Mesothelial cell of epicardium (in vitro differentiated cells): ENCODE measurements at regions not wholly inside any gene's neighbourhood (a gene's known extent, or its start where the extent isn't known, plus 50 kb on each side); places are given as distances from the start of the nearest gene placed in this dataset.

Source experiments
- DNase-seq, 2 experiments: peaks; one replicate each; pipeline ENCODE4 v3.0.0; 2021; ENCODE audit warnings: low spot score in 2 of 2; ENCODE audit not compliant: unreplicated experiment in 2 of 2
- H3K27ac Mint-ChIP-seq: 2 replicates; pipeline ENCODE4 v1.8.0; 2021; ENCODE audit warnings: mixed read lengths
- H3K27me3 Mint-ChIP-seq: 2 replicates; pipeline ENCODE4 v1.8.0; 2021; ENCODE audit warnings: low read depth, mixed read lengths
- H3K36me3 Mint-ChIP-seq: 2 replicates; pipeline ENCODE4 v1.8.0; 2021; ENCODE audit warnings: mixed read lengths
- H3K4me1 Mint-ChIP-seq: 2 replicates; pipeline ENCODE4 v1.8.0; 2021; ENCODE audit warnings: mixed read lengths
- H3K4me3 Mint-ChIP-seq: 2 replicates; pipeline ENCODE4 v1.8.0; 2021; ENCODE audit warnings: mild to moderate bottlenecking, moderate library complexity, mixed read lengths
- H3K9me3 Mint-ChIP-seq: 2 replicates; pipeline ENCODE4 v1.8.0; 2021; ENCODE audit warnings: mixed read lengths
- TF ChIP-seq, protein P1 (sequence below): fragments of 200-600 bp; sonication (generic); IDR thresholded peaks from one replicate; pipeline ENCODE4 v1.5.0; 2021; ENCODE audit warnings: antibody characterized with exemption; ENCODE audit not compliant: unreplicated experiment

- H3K27ac Mint-ChIP-seq = no peak overlapping the region
- peaks cover 5% of the 10 kb centered on the region for H3K4me1 Mint-ChIP-seq
Measured at GRCh38 chr11:19661827-19662226, 50.8 kb upstream of the NAV2 start.

DNA sequence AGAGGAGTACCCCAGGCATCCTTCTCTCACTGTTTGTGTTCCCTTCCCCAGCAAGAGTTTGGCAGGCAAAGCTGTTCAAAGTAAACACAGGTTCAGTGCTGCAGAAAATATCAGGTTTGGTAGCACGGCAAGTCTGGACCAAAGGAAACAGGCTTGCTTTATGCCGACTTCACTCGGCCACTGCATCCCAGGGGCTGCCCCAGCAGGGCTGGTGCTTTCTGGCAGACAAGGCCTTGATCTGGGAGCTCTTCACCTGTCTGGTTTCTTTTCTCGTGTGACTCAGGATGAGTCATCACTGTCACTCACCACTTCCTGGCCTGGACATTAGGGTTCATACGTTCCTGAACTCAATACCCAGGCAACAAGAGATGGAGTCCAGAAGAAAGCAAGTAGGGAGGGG lies 52.6 kb upstream of the NAV2 start:
- TF ChIP-seq, protein P1, sequence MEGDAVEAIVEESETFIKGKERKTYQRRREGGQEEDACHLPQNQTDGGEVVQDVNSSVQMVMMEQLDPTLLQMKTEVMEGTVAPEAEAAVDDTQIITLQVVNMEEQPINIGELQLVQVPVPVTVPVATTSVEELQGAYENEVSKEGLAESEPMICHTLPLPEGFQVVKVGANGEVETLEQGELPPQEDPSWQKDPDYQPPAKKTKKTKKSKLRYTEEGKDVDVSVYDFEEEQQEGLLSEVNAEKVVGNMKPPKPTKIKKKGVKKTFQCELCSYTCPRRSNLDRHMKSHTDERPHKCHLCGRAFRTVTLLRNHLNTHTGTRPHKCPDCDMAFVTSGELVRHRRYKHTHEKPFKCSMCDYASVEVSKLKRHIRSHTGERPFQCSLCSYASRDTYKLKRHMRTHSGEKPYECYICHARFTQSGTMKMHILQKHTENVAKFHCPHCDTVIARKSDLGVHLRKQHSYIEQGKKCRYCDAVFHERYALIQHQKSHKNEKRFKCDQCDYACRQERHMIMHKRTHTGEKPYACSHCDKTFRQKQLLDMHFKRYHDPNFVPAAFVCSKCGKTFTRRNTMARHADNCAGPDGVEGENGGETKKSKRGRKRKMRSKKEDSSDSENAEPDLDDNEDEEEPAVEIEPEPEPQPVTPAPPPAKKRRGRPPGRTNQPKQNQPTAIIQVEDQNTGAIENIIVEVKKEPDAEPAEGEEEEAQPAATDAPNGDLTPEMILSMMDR = no peak
- no peak overlapping the region for H3K4me3 Mint-ChIP-seq
- H3K4me1 Mint-ChIP-seq = peaks cover 5% of the 10 kb centered on the region
- no peaks in the 10 kb centered on the region for H3K9me3 Mint-ChIP-seq
- H3K27me3 Mint-ChIP-seq = no peaks in the 10 kb centered on the region
- no peaks in the 10 kb centered on the region for H3K36me3 Mint-ChIP-seq
- no peak for DNase-seq
- no peak overlapping the region for H3K27ac Mint-ChIP-seq

More at GRCh38 chr11:19661827-19662226, 50.8 kb upstream of the NAV2 start:
- Mint-ChIP-seq H3K4me3 (no peak overlapping the region), H3K9me3 (no peaks in the 10 kb centered on the region), H3K27me3 (no peaks in the 10 kb centered on the region), H3K36me3 (no peaks in the 10 kb centered on the region)
- no peak for DNase-seq
- TF ChIP-seq, protein P1 = no peak

GRCh38 chr11:19659529-19659928 lies 53.1 kb upstream of the NAV2 start:
- no peaks in the 10 kb centered on the region for H3K9me3 Mint-ChIP-seq
- TF ChIP-seq, protein P1 = no peak
- H3K4me3 Mint-ChIP-seq = no peak overlapping the region
- H3K4me1 Mint-ChIP-seq = peaks cover 2% of the 10 kb centered on the region
- no peaks in the 10 kb centered on the region for H3K27me3 Mint-ChIP-seq
- no peak overlapping the region for H3K27ac Mint-ChIP-seq
- no peaks in the 10 kb centered on the region for H3K36me3 Mint-ChIP-seq
- DNase-seq = no peak

- no peaks in the 10 kb centered on the region for H3K4me1 Mint-ChIP-seq
- DNase-seq = no peak
- H3K27me3 Mint-ChIP-seq = no peaks in the 10 kb centered on the region
- no peaks in the 10 kb centered on the region for H3K9me3 Mint-ChIP-seq
- H3K4me3 Mint-ChIP-seq = no peak overlapping the region
- H3K27ac Mint-ChIP-seq = no peak overlapping the region
- H3K36me3 Mint-ChIP-seq = no peaks in the 10 kb centered on the region
- TF ChIP-seq, protein P1 = no peak
Measured at GRCh38 chr11:19658344-19658743, 54.3 kb upstream of the NAV2 start.

GRCh38 chr11:19656140-19656541 lies 56.5 kb upstream of the NAV2 start:
- TF ChIP-seq, protein P1 = no peak
- no peak overlapping the region for H3K4me3 Mint-ChIP-seq
- H3K36me3 Mint-ChIP-seq = no peaks in the 10 kb centered on the region
- no peaks in the 10 kb centered on the region for H3K9me3 Mint-ChIP-seq
- H3K27me3 Mint-ChIP-seq = no peaks in the 10 kb centered on the region
- no peak overlapping the region for H3K27ac Mint-ChIP-seq
- DNase-seq = no peak
- H3K4me1 Mint-ChIP-seq = peaks cover 10% of the 10 kb centered on the region
